ENCODE measurements at regions not wholly inside any gene's neighbourhood (a gene's known extent, or its start where the extent isn't known, plus 50 kb on each side); places are given as distances from the start of the nearest gene placed in this dataset.

DNA sequence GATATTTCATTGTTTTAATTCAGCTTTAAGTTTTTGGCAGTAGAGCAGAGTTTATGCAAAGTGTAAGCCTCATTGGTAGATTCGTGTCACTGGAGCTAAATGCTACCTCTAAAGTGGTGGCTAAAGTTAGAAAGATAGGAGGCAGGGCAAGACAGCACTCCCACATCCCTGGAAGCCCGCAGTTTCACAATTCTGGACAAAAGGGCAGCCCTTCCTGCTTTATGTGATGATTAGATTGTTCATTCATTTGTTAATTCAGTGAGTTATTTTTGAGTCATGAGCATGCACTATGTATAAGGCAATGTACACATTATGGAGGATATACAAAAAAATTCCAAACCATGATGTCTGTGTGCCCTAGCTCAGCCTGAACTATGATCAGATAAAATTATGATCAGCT is 52.1 kb upstream of the EIF3M start:
- no peaks in the 10 kb centered on the region for H3K27me3 ChIP-seq (ENCODE audit: control insufficient read depth, extremely low read depth, insufficient read depth, low read length)
- H3K4me3 ChIP-seq (ENCODE audit: control insufficient read depth in 2 of 3, extremely low read depth in 1 of 3, insufficient read depth in 2 of 3, low read depth in 1 of 3, low read length in 3 of 3) = no peak overlapping the region
- H3K27ac ChIP-seq (ENCODE audit: control insufficient read depth, insufficient read depth, low read length) = no peak overlapping the region
- H3K9ac ChIP-seq (ENCODE audit: control insufficient read depth, extremely low read depth, insufficient read depth, low read length) = no peak overlapping the region
- no peaks in the 10 kb centered on the region for H4K20me1 ChIP-seq (ENCODE audit: control insufficient read depth, extremely low read depth, insufficient read depth, low read length)
- FAIRE-seq (no peak), DNase-seq (ENCODE audit: low read depth, low spot score) (no peak)
- dilution Hi-C loops (cut with MboI; ENCODE audit: extremely low pct_ligation_motif_present, low sequenced_read_pairs) = no loop called here
- TF ChIP-seq, protein P1, sequence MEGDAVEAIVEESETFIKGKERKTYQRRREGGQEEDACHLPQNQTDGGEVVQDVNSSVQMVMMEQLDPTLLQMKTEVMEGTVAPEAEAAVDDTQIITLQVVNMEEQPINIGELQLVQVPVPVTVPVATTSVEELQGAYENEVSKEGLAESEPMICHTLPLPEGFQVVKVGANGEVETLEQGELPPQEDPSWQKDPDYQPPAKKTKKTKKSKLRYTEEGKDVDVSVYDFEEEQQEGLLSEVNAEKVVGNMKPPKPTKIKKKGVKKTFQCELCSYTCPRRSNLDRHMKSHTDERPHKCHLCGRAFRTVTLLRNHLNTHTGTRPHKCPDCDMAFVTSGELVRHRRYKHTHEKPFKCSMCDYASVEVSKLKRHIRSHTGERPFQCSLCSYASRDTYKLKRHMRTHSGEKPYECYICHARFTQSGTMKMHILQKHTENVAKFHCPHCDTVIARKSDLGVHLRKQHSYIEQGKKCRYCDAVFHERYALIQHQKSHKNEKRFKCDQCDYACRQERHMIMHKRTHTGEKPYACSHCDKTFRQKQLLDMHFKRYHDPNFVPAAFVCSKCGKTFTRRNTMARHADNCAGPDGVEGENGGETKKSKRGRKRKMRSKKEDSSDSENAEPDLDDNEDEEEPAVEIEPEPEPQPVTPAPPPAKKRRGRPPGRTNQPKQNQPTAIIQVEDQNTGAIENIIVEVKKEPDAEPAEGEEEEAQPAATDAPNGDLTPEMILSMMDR (optimal IDR thresholded peaks at IDR 0.05 in 1 of 3, IDR thresholded peaks at IDR 0.05 in 1 of 3, conservative IDR thresholded peaks at IDR 0.05 in 1 of 3; ENCODE audit: extremely low read depth in 1 of 3, insufficient read depth in 2 of 3, low read length in 3 of 3) = no peak
- TF ChIP-seq EZH2 (IDR thresholded peaks at IDR 0.05; ENCODE audit: low read length) = no peak
- H3K4me2 ChIP-seq (ENCODE audit: control insufficient read depth, extremely low read depth, insufficient read depth, low read depth, low read length) = no peak overlapping the region
- no peaks in the 10 kb centered on the region for H3K9me1 ChIP-seq (ENCODE audit: control insufficient read depth, extremely low read depth, insufficient read depth, low read length)
- H3K4me1 ChIP-seq (ENCODE audit: control insufficient read depth, extremely low read depth, insufficient read depth, low read length) = no peaks in the 10 kb centered on the region
- H3K36me3 ChIP-seq (ENCODE audit: control insufficient read depth in 2 of 2, extremely low read depth in 1 of 2, insufficient read depth in 2 of 2, low read length in 2 of 2) = no peaks in the 10 kb centered on the region
- H3K79me2 ChIP-seq (ENCODE audit: control insufficient read depth, insufficient read depth, low read length) = no peaks in the 10 kb centered on the region
- H3K9me3 ChIP-seq (ENCODE audit: control insufficient read depth, low read depth, low read length) = no peaks in the 10 kb centered on the region
- no peak overlapping the region for H2AFZ ChIP-seq (ENCODE audit: control insufficient read depth, low read length)

- DNase-seq (ENCODE audit: low read depth, low spot score) = no peak
- no peaks in the 10 kb centered on the region for H3K27me3 ChIP-seq (ENCODE audit: control insufficient read depth, extremely low read depth, insufficient read depth, low read length)
- dilution Hi-C loops (cut with MboI; ENCODE audit: extremely low pct_ligation_motif_present, low sequenced_read_pairs) = no loop called here
These were observed 53.5 kb upstream of the EIF3M start for GRCh38 chr11:32529994-32530588.

More at GRCh38 chr11:32529994-32530588, 53.5 kb upstream of the EIF3M start:
- Histone ChIP-seq H3K9me3 (ENCODE audit: control insufficient read depth, low read depth, low read length) (no peaks in the 10 kb centered on the region), H3K4me2 (ENCODE audit: control insufficient read depth, extremely low read depth, insufficient read depth, low read depth, low read length) (no peak overlapping the region), H3K4me1 (ENCODE audit: control insufficient read depth, extremely low read depth, insufficient read depth, low read length) (no peaks in the 10 kb centered on the region), H3K4me3 (ENCODE audit: control insufficient read depth in 2 of 3, extremely low read depth in 1 of 3, insufficient read depth in 2 of 3, low read depth in 1 of 3, low read length in 3 of 3) (no peak overlapping the region), H3K36me3 (ENCODE audit: control insufficient read depth in 2 of 2, extremely low read depth in 1 of 2, insufficient read depth in 2 of 2, low read length in 2 of 2) (no peaks in the 10 kb centered on the region), H2AFZ (ENCODE audit: control insufficient read depth, low read length) (no peak overlapping the region), H3K9me1 (ENCODE audit: control insufficient read depth, extremely low read depth, insufficient read depth, low read length) (no peaks in the 10 kb centered on the region), H3K27ac (ENCODE audit: control insufficient read depth, insufficient read depth, low read length) (no peak overlapping the region), H3K9ac (ENCODE audit: control insufficient read depth, extremely low read depth, insufficient read depth, low read length) (no peak overlapping the region), H3K79me2 (ENCODE audit: control insufficient read depth, insufficient read depth, low read length) (no peaks in the 10 kb centered on the region), H4K20me1 (ENCODE audit: control insufficient read depth, extremely low read depth, insufficient read depth, low read length) (no peaks in the 10 kb centered on the region)
- FAIRE-seq = no peak
- TF ChIP-seq, protein P1 (optimal IDR thresholded peaks at IDR 0.05 in 1 of 3, IDR thresholded peaks at IDR 0.05 in 1 of 3, conservative IDR thresholded peaks at IDR 0.05 in 1 of 3; ENCODE audit: extremely low read depth in 1 of 3, insufficient read depth in 2 of 3, low read length in 3 of 3) = no peak
- no peak for TF ChIP-seq EZH2 (IDR thresholded peaks at IDR 0.05; ENCODE audit: low read length)

All from keratinocyte (primary cell).